ENCODE measurements at regions not wholly inside any gene's neighbourhood (a gene's known extent, or its start where the extent isn't known, plus 50 kb on each side); places are given as distances from the start of the nearest gene placed in this dataset.

DNA sequence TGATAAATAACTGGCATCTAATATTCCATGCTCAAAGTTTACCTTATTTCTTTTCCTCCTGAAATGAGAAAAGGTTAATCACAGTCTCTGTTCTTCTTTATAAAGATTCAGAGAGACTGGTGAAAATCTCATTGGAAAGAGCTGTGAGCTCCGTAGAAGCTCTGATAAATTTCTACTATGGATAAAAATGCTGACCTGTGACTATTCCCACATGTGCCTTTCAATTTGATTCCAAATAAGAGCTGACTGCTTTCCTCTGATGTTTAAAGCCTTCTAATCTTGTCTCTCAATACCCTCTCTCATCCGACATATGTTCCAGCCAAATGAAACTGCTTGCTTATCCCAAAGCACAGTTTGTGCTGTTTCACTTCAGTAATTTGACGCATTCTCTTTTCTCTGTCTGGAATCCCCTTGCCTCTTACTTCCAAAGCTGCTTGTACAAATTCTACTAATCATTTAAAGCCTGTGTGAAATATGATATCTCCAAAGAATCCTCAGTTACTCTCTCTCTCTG is 130.1 kb downstream of the RTP4 start:
- TF ChIP-seq, protein P1, sequence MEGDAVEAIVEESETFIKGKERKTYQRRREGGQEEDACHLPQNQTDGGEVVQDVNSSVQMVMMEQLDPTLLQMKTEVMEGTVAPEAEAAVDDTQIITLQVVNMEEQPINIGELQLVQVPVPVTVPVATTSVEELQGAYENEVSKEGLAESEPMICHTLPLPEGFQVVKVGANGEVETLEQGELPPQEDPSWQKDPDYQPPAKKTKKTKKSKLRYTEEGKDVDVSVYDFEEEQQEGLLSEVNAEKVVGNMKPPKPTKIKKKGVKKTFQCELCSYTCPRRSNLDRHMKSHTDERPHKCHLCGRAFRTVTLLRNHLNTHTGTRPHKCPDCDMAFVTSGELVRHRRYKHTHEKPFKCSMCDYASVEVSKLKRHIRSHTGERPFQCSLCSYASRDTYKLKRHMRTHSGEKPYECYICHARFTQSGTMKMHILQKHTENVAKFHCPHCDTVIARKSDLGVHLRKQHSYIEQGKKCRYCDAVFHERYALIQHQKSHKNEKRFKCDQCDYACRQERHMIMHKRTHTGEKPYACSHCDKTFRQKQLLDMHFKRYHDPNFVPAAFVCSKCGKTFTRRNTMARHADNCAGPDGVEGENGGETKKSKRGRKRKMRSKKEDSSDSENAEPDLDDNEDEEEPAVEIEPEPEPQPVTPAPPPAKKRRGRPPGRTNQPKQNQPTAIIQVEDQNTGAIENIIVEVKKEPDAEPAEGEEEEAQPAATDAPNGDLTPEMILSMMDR (IDR thresholded peaks at IDR 0.05; ENCODE audit: borderline replicate concordance, extremely low read depth, low read length, poor library complexity, severe bottlenecking), result no peak
- TF ChIP-seq EZH2 (IDR thresholded peaks at IDR 0.05; ENCODE audit: borderline replicate concordance, low read depth, low read length, severe bottlenecking), result no peak

Measured in DND-41 (cell line).